ENCODE measurements at regions not wholly inside any gene's neighbourhood (a gene's known extent, or its start where the extent isn't known, plus 50 kb on each side); places are given as distances from the start of the nearest gene placed in this dataset.

- TF ChIP-seq CTCF (IDR thresholded peaks at IDR 0.05), result no peak
- no peak for TF ChIP-seq POLR2A (IDR thresholded peaks at IDR 0.05)
- no peak for TF ChIP-seq POLR2AphosphoS5 (IDR thresholded peaks at IDR 0.05)
These were observed 121.2 kb upstream of the MAP1B start for GRCh38 chr5:71986101-71986500.
